CD4-positive, alpha-beta T cell treated with Interleukin-6 for 4 hours (primary cell): ENCODE measurements at regions not wholly inside any gene's neighbourhood (a gene's known extent, or its start where the extent isn't known, plus 50 kb on each side); places are given as distances from the start of the nearest gene placed in this dataset.
"Not testable (repeated sequence)": the region's sequence is repeated elsewhere in the genome, so short reads cannot be mapped to it uniquely, and the experiment has no call there.

Experiments used
- DNase-seq: peaks from one replicate; pipeline ENCODE4 v3.0.0-alpha.2; 2020; ENCODE audit warnings: mixed read lengths

- no peak for DNase-seq
Observed at GRCh38 chr14:34297786-34298520, 164.1 kb downstream of the SPTSSA start.

GRCh38 chr14:34283590-34283989 is 178.4 kb downstream of the SPTSSA start:
- no peak for DNase-seq

GRCh38 chr14:34277191-34277590 is 184.8 kb downstream of the SPTSSA start:
- no peak for DNase-seq

- DNase-seq, result no peak
Observed at GRCh38 chr14:34275530-34275929, 186.5 kb downstream of the SPTSSA start.

- no peak for DNase-seq
Observed at GRCh38 chr14:34275078-34275477, 187.0 kb downstream of the SPTSSA start.

GRCh38 chr14:34273716-34274115 is 188.3 kb downstream of the SPTSSA start:
- DNase-seq, result not testable (repeated sequence)

GRCh38 chr14:34270361-34270760 is 191.7 kb downstream of the SPTSSA start:
- DNase-seq, result no peak

- no peak for DNase-seq
Observed at GRCh38 chr14:34266344-34266743, 195.7 kb downstream of the SPTSSA start.

GRCh38 chr14:34262127-34262910 is 199.7 kb downstream of the SPTSSA start:
- DNase-seq, result no peak

- DNase-seq, result no peak
Observed at GRCh38 chr14:34259996-34260395, 202.0 kb downstream of the SPTSSA start.

GRCh38 chr14:34258318-34258717 is 203.7 kb downstream of the SPTSSA start:
- no peak for DNase-seq

GRCh38 chr14:34257505-34257904 is 204.5 kb downstream of the SPTSSA start:
- DNase-seq, result no peak

- no peak for DNase-seq
Observed at GRCh38 chr14:34256223-34256622, 205.8 kb downstream of the SPTSSA start.

GRCh38 chr14:34254571-34254970 is 207.5 kb downstream of the SPTSSA start:
- DNase-seq, result no peak

GRCh38 chr14:34254031-34254430 is 208.0 kb downstream of the SPTSSA start:
- DNase-seq, result no peak

GRCh38 chr14:34252227-34252626 is 209.8 kb downstream of the SPTSSA start:
- no peak for DNase-seq

GRCh38 chr14:34251662-34252061 is 210.4 kb downstream of the SPTSSA start:
- no peak for DNase-seq

GRCh38 chr14:34250959-34251358 is 211.1 kb downstream of the SPTSSA start:
- no peak for DNase-seq

GRCh38 chr14:34247605-34248004 is 214.4 kb downstream of the SPTSSA start:
- DNase-seq, result no peak

- DNase-seq, result no peak
Observed at GRCh38 chr14:34246206-34246605, 215.8 kb downstream of the SPTSSA start.

GRCh38 chr14:34243401-34243800 is 218.6 kb downstream of the SPTSSA start:
- no peak for DNase-seq

GRCh38 chr14:34243001-34243400 is 219.0 kb downstream of the SPTSSA start:
- no peak for DNase-seq

- no peak for DNase-seq
Observed at GRCh38 chr14:34241185-34241711, 220.8 kb downstream of the SPTSSA start.

- DNase-seq, result no peak
Observed at GRCh38 chr14:34238610-34239009, 223.4 kb downstream of the SPTSSA start.
